H9 (cell line): ENCODE measurements at regions not wholly inside any gene's neighbourhood (a gene's known extent, or its start where the extent isn't known, plus 50 kb on each side); places are given as distances from the start of the nearest gene placed in this dataset.

Source experiments
- DNase-seq: peaks from one replicate; pipeline ENCODE4 v3.0.0-alpha.2; 2017
- H2AFZ ChIP-seq: one replicate; pipeline ENCODE4 v1.6.1; 2013; ENCODE audit warnings: mild to moderate bottlenecking, low read length, control low read depth, moderate library complexity
- H2AK5ac ChIP-seq: 2 replicates; pipeline ENCODE4 v1.6.1; 2013; ENCODE audit warnings: low read length, control low read depth, mixed read lengths; ENCODE audit not compliant: insufficient read length
- H2BK120ac ChIP-seq: one replicate; pipeline ENCODE4 v1.6.1; 2013; ENCODE audit warnings: low read depth, mild to moderate bottlenecking, low read length, control low read depth, inconsistent platforms; ENCODE audit not compliant: poor library complexity, severe bottlenecking
- H2BK12ac ChIP-seq: 2 replicates; pipeline ENCODE4 v1.6.1; 2013; ENCODE audit warnings: low read length, control low read depth, mixed read lengths, low read depth; ENCODE audit not compliant: insufficient read length
- H2BK15ac ChIP-seq: 2 replicates; pipeline ENCODE4 v1.6.1; 2013; ENCODE audit warnings: low read depth, low read length, control low read depth
- H2BK20ac ChIP-seq: one replicate; pipeline ENCODE4 v1.6.1; 2013; ENCODE audit warnings: low read depth, mild to moderate bottlenecking, low read length, control low read depth, inconsistent platforms; ENCODE audit not compliant: poor library complexity, severe bottlenecking
- H2BK5ac ChIP-seq: 2 replicates; pipeline ENCODE4 v1.6.1; 2013; ENCODE audit warnings: low read length, control low read depth, mixed read lengths; ENCODE audit not compliant: insufficient read length
- H3K14ac ChIP-seq: 2 replicates; pipeline ENCODE4 v1.6.1; 2013; ENCODE audit warnings: low read length, control low read depth; ENCODE audit not compliant: insufficient read depth
- H3K18ac ChIP-seq: 2 replicates; pipeline ENCODE4 v1.6.1; 2013; ENCODE audit warnings: low read depth, mild to moderate bottlenecking, mixed read lengths, low read length, control low read depth; ENCODE audit not compliant: insufficient read length
- H3K23ac ChIP-seq: 2 replicates; pipeline ENCODE4 v1.6.1; 2013; ENCODE audit warnings: low read length, control low read depth, mixed read lengths, low read depth; ENCODE audit not compliant: insufficient read length
- H3K23me2 ChIP-seq: 2 replicates; pipeline ENCODE4 v1.6.1; 2013; ENCODE audit warnings: low read depth, mild to moderate bottlenecking, mixed read lengths, low read length, control low read depth; ENCODE audit not compliant: insufficient read length, poor library complexity, severe bottlenecking
- H3K27ac ChIP-seq: 2 replicates; pipeline ENCODE4 v1.5.1; 2013; ENCODE audit warnings: low read length, control low read depth, mixed read lengths, low read depth; ENCODE audit not compliant: insufficient read length
- H3K27me3 ChIP-seq: 2 replicates; pipeline ENCODE4 v1.6.1; 2013; ENCODE audit warnings: low read length, control low read depth, inconsistent platforms; ENCODE audit not compliant: insufficient read depth
- H3K4ac ChIP-seq: 2 replicates; pipeline ENCODE4 v1.6.1; 2013; ENCODE audit warnings: low read depth, mild to moderate bottlenecking, control low read depth, inconsistent platforms, low read length, moderate library complexity
- H3K4me1 ChIP-seq: 2 replicates; pipeline ENCODE4 v1.6.1; 2013; ENCODE audit warnings: low read length, control low read depth, inconsistent platforms; ENCODE audit not compliant: insufficient read depth
- H3K4me2 ChIP-seq: 2 replicates; pipeline ENCODE4 v1.6.1; 2013; ENCODE audit warnings: low read length, control low read depth, mixed read lengths; ENCODE audit not compliant: insufficient read length, insufficient read depth
- H3K56ac ChIP-seq: 2 replicates; pipeline ENCODE4 v1.6.1; 2013; ENCODE audit warnings: low read depth, mild to moderate bottlenecking, mixed read lengths, low read length, control low read depth; ENCODE audit not compliant: insufficient read length
- H3K79me1 ChIP-seq: 2 replicates; pipeline ENCODE4 v1.6.1; 2013; ENCODE audit warnings: low read depth, mild to moderate bottlenecking, moderate library complexity, low read length, control low read depth, inconsistent platforms; ENCODE audit not compliant: insufficient read depth, poor library complexity, severe bottlenecking
- H3K79me2 ChIP-seq: 2 replicates; pipeline ENCODE4 v1.6.1; 2013; ENCODE audit warnings: low read length, control low read depth, inconsistent platforms; ENCODE audit not compliant: insufficient read depth
- H3K9ac ChIP-seq: 2 replicates; pipeline ENCODE4 v1.6.1; 2013; ENCODE audit warnings: low read length, control low read depth, mixed read lengths; ENCODE audit not compliant: insufficient read length; ENCODE audit errors: extremely low read depth
- H3K9me3 ChIP-seq: one replicate; pipeline ENCODE4 v1.6.1; 2013; ENCODE audit warnings: low read depth, low read length, inconsistent platforms; ENCODE audit not compliant: control insufficient read depth
- H3T11ph ChIP-seq: one replicate; pipeline ENCODE4 v1.6.1; 2013; ENCODE audit warnings: mild to moderate bottlenecking, low read length, control low read depth, inconsistent platforms
- H4K20me1 ChIP-seq: one replicate; pipeline ENCODE4 v1.6.1; 2013; ENCODE audit not compliant: control insufficient read depth, insufficient read length, insufficient read depth
- H4K5ac ChIP-seq: 2 replicates; pipeline ENCODE4 v1.6.1; 2013; ENCODE audit warnings: low read depth, mild to moderate bottlenecking, mixed read lengths, low read length, control low read depth; ENCODE audit not compliant: insufficient read length
- H4K8ac ChIP-seq: replicated peaks from 2 replicates; pipeline ENCODE4 v1.6.1; 2013; ENCODE audit warnings: low read length, control low read depth, mixed read lengths, low read depth; ENCODE audit not compliant: insufficient read length
- H4K91ac ChIP-seq: 2 replicates; pipeline ENCODE4 v1.6.1; 2013; ENCODE audit warnings: low read depth, mild to moderate bottlenecking, moderate library complexity, mixed read lengths, low read length, control low read depth; ENCODE audit not compliant: insufficient read length
- H3K27ac Mint-ChIP-seq, 3 experiments: 2 replicates in 2 of 3; 3 replicates in 1 of 3; pipeline ENCODE4 v1.8.0; 2020 to 2021; ENCODE audit warnings: mixed read lengths in 3 of 3, mild to moderate bottlenecking in 1 of 3, moderate library complexity in 1 of 3
- H3K27me3 Mint-ChIP-seq: 2 replicates; pipeline ENCODE4 v1.8.0; 2021; ENCODE audit warnings: low read depth, mild to moderate bottlenecking, moderate library complexity, mixed read lengths
- H3K36me3 Mint-ChIP-seq, 3 experiments: 2 replicates in 2 of 3; 3 replicates in 1 of 3; pipeline ENCODE4 v1.8.0; 2020 to 2021; ENCODE audit warnings: low read depth in 3 of 3, mixed read lengths in 3 of 3; ENCODE audit not compliant: insufficient read depth in 1 of 3
- H3K4me1 Mint-ChIP-seq, 2 experiments: 2 replicates each; pipeline ENCODE4 v1.8.0; 2020; ENCODE audit warnings: mixed read lengths in 2 of 2
- H3K4me3 Mint-ChIP-seq, 2 experiments: 2 replicates in 1 of 2; 3 replicates in 1 of 2; pipeline ENCODE4 v1.8.0; 2020 to 2021; ENCODE audit warnings: mild to moderate bottlenecking in 2 of 2, mixed read lengths in 2 of 2, moderate library complexity in 1 of 2
- H3K9me3 Mint-ChIP-seq, 2 experiments: 2 replicates in 1 of 2; 3 replicates in 1 of 2; pipeline ENCODE4 v1.8.0; 2020; ENCODE audit warnings: mild to moderate bottlenecking in 2 of 2, mixed read lengths in 2 of 2, moderate library complexity in 1 of 2
- WGBS: extraction: QIAGEN DNeasy Blood & Tissue Kit; methylation state at CpG from one replicate; pipeline ENCODE4 v1.1.7; 2013; ENCODE audit warnings: missing lambda C conversion rate, low lambda C conversion rate, mixed read lengths; ENCODE audit not compliant: insufficient read length; ENCODE audit errors: extremely low coverage; 5-methylcytosine and 5-hydroxymethylcytosine counted together
- TF ChIP-seq, protein P1 (sequence below): fragments of 200-600 bp; sonication (generic); conservative IDR thresholded peaks from 3 replicates; pipeline ENCODE4 v1.8.0; 2021; ENCODE audit warnings: antibody characterized with exemption, mild to moderate bottlenecking

DNA sequence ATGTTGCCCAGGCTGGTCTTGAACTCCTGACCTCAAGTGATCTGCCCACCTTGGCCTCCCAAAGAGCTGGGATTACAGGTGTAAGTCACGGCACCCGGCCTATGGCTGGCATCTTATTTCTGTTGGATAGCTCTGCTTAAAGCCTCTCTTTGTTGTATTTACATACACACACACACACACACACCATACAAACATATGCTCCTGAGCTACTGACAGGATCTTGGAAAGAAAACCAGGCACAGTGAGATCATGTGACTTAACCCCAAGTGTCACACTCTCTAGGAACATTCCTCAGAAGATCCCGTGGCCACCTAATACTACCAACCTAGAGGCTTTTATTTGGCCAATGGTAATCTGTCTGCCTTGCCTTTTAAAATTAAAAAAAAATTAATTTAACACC lies 85.1 kb upstream of the HAAO start:
- Histone ChIP-seq H3K9me3 (no peaks in the 10 kb centered on the region), H3K23me2 (no peaks in the 10 kb centered on the region), H3K79me2 (no peaks in the 10 kb centered on the region), H2BK15ac (no peak overlapping the region), H3K27ac (no peak overlapping the region), H4K5ac (no peak overlapping the region), H3K4me2 (no peak overlapping the region), H2BK12ac (no peak overlapping the region), H3K18ac (no peak overlapping the region), H3K56ac (no peak overlapping the region), H4K8ac (no peak overlapping the region), H2BK120ac (no peak overlapping the region), H3K79me1 (no peaks in the 10 kb centered on the region), H2BK5ac (no peak overlapping the region), H2BK20ac (no peak overlapping the region), H3T11ph (no peak overlapping the region), H3K23ac (no peak overlapping the region), H3K14ac (no peak overlapping the region), H2AFZ (no peak overlapping the region), H3K4me1 (no peaks in the 10 kb centered on the region), H2AK5ac (no peak overlapping the region), H3K27me3 (no peaks in the 10 kb centered on the region), H4K91ac (no peak overlapping the region), H3K4ac (no peak overlapping the region), H4K20me1 (no peaks in the 10 kb centered on the region), H3K9ac (no peak overlapping the region)
- H3K9me3 Mint-ChIP-seq: no peaks in the 10 kb centered on the region
- whole genome bisulfite sequencing: no CpG with 5 or more reads among the region's 3 CpGs
- no peaks in the 10 kb centered on the region for H3K27me3 Mint-ChIP-seq
- TF ChIP-seq, protein P1, sequence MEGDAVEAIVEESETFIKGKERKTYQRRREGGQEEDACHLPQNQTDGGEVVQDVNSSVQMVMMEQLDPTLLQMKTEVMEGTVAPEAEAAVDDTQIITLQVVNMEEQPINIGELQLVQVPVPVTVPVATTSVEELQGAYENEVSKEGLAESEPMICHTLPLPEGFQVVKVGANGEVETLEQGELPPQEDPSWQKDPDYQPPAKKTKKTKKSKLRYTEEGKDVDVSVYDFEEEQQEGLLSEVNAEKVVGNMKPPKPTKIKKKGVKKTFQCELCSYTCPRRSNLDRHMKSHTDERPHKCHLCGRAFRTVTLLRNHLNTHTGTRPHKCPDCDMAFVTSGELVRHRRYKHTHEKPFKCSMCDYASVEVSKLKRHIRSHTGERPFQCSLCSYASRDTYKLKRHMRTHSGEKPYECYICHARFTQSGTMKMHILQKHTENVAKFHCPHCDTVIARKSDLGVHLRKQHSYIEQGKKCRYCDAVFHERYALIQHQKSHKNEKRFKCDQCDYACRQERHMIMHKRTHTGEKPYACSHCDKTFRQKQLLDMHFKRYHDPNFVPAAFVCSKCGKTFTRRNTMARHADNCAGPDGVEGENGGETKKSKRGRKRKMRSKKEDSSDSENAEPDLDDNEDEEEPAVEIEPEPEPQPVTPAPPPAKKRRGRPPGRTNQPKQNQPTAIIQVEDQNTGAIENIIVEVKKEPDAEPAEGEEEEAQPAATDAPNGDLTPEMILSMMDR: no peak
- H3K27ac Mint-ChIP-seq: peak overlapping the region in 1 of 3 experiments; percentile 79; a peak in 1 of 7 replicates
- H3K36me3 Mint-ChIP-seq: no peaks in the 10 kb centered on the region
- H3K4me1 Mint-ChIP-seq: peaks cover 4% of the 10 kb centered on the region in 2 experiments; a peak in 3 of 4 replicates
- DNase-seq: no peak
- no peak overlapping the region for H3K4me3 Mint-ChIP-seq
